NCI-H1092 (cell line): ENCODE measurements at regions not wholly inside any gene's neighbourhood (a gene's known extent, or its start where the extent isn't known, plus 50 kb on each side); places are given as distances from the start of the nearest gene placed in this dataset.
A peak's percentile ranks its signal among the peaks of the same experiment; 100 is the strongest.

Source experiments
- DNase-seq: peaks from one replicate; lab custom pipeline; 2025; lab: John Stamatoyannopoulos, UW

- DNase-seq, result no peak
Observed at GRCh38 chr4:181562399-181562798, 680.8 kb upstream of the TENM3 start.

- no peak for DNase-seq
Observed at GRCh38 chr4:181564625-181565024, 678.6 kb upstream of the TENM3 start.

- no peak for DNase-seq
Observed at GRCh38 chr4:181566490-181566889, 676.7 kb upstream of the TENM3 start.

GRCh38 chr4:181569553-181569952 lies 673.6 kb upstream of the TENM3 start:
- peak; percentile 17 for DNase-seq

GRCh38 chr4:181578911-181579310 lies 664.3 kb upstream of the TENM3 start:
- no peak for DNase-seq

- DNase-seq, result no peak
Observed at GRCh38 chr4:181579486-181579885, 663.7 kb upstream of the TENM3 start.

GRCh38 chr4:181581983-181582382 lies 661.2 kb upstream of the TENM3 start:
- DNase-seq, result no peak

- no peak for DNase-seq
Observed at GRCh38 chr4:181582595-181582994, 660.6 kb upstream of the TENM3 start.

GRCh38 chr4:181588733-181589302 lies 654.4 kb upstream of the TENM3 start:
- DNase-seq, result no peak

GRCh38 chr4:181592221-181592745 lies 650.9 kb upstream of the TENM3 start:
- no peak for DNase-seq

GRCh38 chr4:181593703-181594102 lies 649.5 kb upstream of the TENM3 start:
- DNase-seq, result no peak

GRCh38 chr4:181594188-181594587 lies 649.0 kb upstream of the TENM3 start:
- no peak for DNase-seq

- no peak for DNase-seq
Observed at GRCh38 chr4:181595716-181596115, 647.5 kb upstream of the TENM3 start.

- DNase-seq, result no peak
Observed at GRCh38 chr4:181597766-181598165, 645.4 kb upstream of the TENM3 start.

GRCh38 chr4:181599134-181599533 lies 644.1 kb upstream of the TENM3 start:
- peak; percentile 29 for DNase-seq

- no peak for DNase-seq
Observed at GRCh38 chr4:181601103-181601502, 642.1 kb upstream of the TENM3 start.

GRCh38 chr4:181604546-181604945 lies 638.7 kb upstream of the TENM3 start:
- DNase-seq, result no peak

- no peak for DNase-seq
Observed at GRCh38 chr4:181606300-181606699, 636.9 kb upstream of the TENM3 start.

GRCh38 chr4:181608181-181608580 lies 635.0 kb upstream of the TENM3 start:
- peak; percentile 37 for DNase-seq

GRCh38 chr4:181611033-181611711 lies 632.0 kb upstream of the TENM3 start:
- DNase-seq, result no peak

GRCh38 chr4:181611946-181612600 lies 631.1 kb upstream of the TENM3 start:
- no peak for DNase-seq

GRCh38 chr4:181613200-181613599 lies 630.0 kb upstream of the TENM3 start:
- DNase-seq, result no peak

GRCh38 chr4:181618038-181618618 lies 625.1 kb upstream of the TENM3 start:
- no peak for DNase-seq
